OCI-LY3 (cell line): ENCODE measurements at regions not wholly inside any gene's neighbourhood (a gene's known extent, or its start where the extent isn't known, plus 50 kb on each side); places are given as distances from the start of the nearest gene placed in this dataset.

ENCODE experiments used
- CTCF ChIP-seq: fragments of 200-600, 300-600 bp; sonication (generic); IDR thresholded peaks from 2 replicates; pipeline ENCODE4 v1.5.1; 2014; ENCODE audit warnings: antibody characterized with exemption, low read length, low read depth
- EZH2phosphoT487 ChIP-seq: fragments of 200-600 bp; shearing (Covaris generic); IDR thresholded peaks from 2 replicates; pipeline ENCODE4 v1.6.1; 2018; ENCODE audit warnings: antibody characterized with exemption, mixed run types, low read depth

- TF ChIP-seq CTCF (no peak), EZH2phosphoT487 (no peak)
These were observed 413.5 kb downstream of the PLK2 start for GRCh38 chr5:58046371-58046770.
